HCT116 (cell line): ENCODE measurements at regions not wholly inside any gene's neighbourhood (a gene's known extent, or its start where the extent isn't known, plus 50 kb on each side); places are given as distances from the start of the nearest gene placed in this dataset.

Source experiments
- EGR1 ChIP-seq: IDR thresholded peaks from 2 replicates; pipeline ENCODE4 v1.6.1; 2012; ENCODE audit warnings: low read depth
- ELF1 ChIP-seq: IDR thresholded peaks from 2 replicates; pipeline ENCODE4 v1.6.1; 2012; ENCODE audit warnings: low read depth, borderline replicate concordance
- EZH2 ChIP-seq: fragments of 200-600 bp; sonication (generic); IDR thresholded peaks from 2 replicates; pipeline ENCODE4 v1.6.1; 2017; ENCODE audit warnings: antibody characterized with exemption, mixed run types
- POLR2A ChIP-seq: IDR thresholded peaks from 2 replicates; pipeline ENCODE4 v1.7.0; 2011; ENCODE audit warnings: borderline replicate concordance; ENCODE audit not compliant: insufficient read depth, insufficient read length; ENCODE audit errors: extremely low read depth
- POLR2AphosphoS5 ChIP-seq: IDR thresholded peaks from 2 replicates; pipeline ENCODE4 v1.6.1; 2011; ENCODE audit warnings: mild to moderate bottlenecking, low read depth, low read length, moderate library complexity
- RAD21 ChIP-seq: IDR thresholded peaks from 2 replicates; pipeline ENCODE4 v1.6.1; 2012; ENCODE audit warnings: low read depth, mild to moderate bottlenecking
- SIN3A ChIP-seq: IDR thresholded peaks from 2 replicates; pipeline ENCODE4 v1.6.1; 2012; ENCODE audit warnings: low read depth
- SP1 ChIP-seq: IDR thresholded peaks from 2 replicates; pipeline ENCODE4 v1.6.1; 2012; ENCODE audit warnings: low read depth
- TCF7L2 ChIP-seq: IDR thresholded peaks from 2 replicates; pipeline ENCODE4 v1.7.0; 2011; ENCODE audit warnings: borderline replicate concordance, inconsistent platforms; ENCODE audit not compliant: insufficient read depth, insufficient read length; ENCODE audit errors: extremely low read depth
- YY1 ChIP-seq: IDR thresholded peaks from 2 replicates; pipeline ENCODE4 v1.6.1; 2011; ENCODE audit warnings: low read length, low read depth, moderate library complexity, mild to moderate bottlenecking; ENCODE audit not compliant: insufficient replicate concordance; ENCODE audit errors: extremely low read depth
- ZNF274 ChIP-seq: fragments of 200-500 bp; sonication (Bioruptor generic); IDR thresholded peaks from 2 replicates; pipeline ENCODE4 v1.6.1; 2014; ENCODE audit warnings: mild to moderate bottlenecking, low read depth, low read length, inconsistent platforms
- TF ChIP-seq, protein P1 (sequence below), 3 experiments: fragments of 200-600 bp in 1 of 3; sonication (generic) in 1 of 3; IDR thresholded peaks in 2 of 3; conservative IDR thresholded peaks in 1 of 3; 2 replicates each; pipeline ENCODE4 v1.5.1; 2012 to 2017; ENCODE audit warnings: low read depth in 2 of 3, low read length in 2 of 3, antibody characterized with exemption in 1 of 3, borderline replicate concordance in 1 of 3, control low read depth in 1 of 3, mild to moderate bottlenecking in 1 of 3, mixed read lengths in 1 of 3, mixed run types in 1 of 3, moderate library complexity in 1 of 3; ENCODE audit not compliant: insufficient read depth in 1 of 3
- TF ChIP-seq, protein P2 (sequence below): IDR thresholded peaks from 2 replicates; pipeline ENCODE4 v1.6.1; 2012
- TF ChIP-seq, protein P3 (sequence below): IDR thresholded peaks from 2 replicates; pipeline ENCODE4 v1.6.1; 2012; ENCODE audit warnings: low read depth

DNA sequence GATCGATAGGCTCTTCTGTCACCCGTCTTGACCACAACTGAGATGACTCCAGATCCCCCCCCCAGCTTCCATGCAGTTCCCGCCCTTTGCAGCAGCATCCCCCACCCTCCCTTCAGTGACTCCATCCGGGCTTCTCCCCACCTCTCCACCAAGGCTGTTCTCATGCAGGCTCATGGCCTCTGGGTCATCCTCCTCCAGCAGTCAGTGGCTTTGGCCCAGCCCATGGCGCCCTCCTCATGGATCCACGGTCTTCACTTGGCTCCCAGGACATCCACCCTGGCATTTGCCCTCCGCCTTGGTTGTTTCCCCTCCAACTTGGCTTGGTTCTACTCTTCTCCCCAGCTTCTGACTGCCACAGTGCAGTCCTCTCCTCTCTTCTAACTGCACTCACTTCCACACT, 96.7 kb upstream of the RUFY1 start:
- no peak for TF ChIP-seq POLR2A
- TF ChIP-seq, protein P1, sequence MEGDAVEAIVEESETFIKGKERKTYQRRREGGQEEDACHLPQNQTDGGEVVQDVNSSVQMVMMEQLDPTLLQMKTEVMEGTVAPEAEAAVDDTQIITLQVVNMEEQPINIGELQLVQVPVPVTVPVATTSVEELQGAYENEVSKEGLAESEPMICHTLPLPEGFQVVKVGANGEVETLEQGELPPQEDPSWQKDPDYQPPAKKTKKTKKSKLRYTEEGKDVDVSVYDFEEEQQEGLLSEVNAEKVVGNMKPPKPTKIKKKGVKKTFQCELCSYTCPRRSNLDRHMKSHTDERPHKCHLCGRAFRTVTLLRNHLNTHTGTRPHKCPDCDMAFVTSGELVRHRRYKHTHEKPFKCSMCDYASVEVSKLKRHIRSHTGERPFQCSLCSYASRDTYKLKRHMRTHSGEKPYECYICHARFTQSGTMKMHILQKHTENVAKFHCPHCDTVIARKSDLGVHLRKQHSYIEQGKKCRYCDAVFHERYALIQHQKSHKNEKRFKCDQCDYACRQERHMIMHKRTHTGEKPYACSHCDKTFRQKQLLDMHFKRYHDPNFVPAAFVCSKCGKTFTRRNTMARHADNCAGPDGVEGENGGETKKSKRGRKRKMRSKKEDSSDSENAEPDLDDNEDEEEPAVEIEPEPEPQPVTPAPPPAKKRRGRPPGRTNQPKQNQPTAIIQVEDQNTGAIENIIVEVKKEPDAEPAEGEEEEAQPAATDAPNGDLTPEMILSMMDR (IDR thresholded peaks at IDR 0.05 in 2 of 3, conservative IDR thresholded peaks at IDR 0.05 in 1 of 3; ENCODE audit: borderline replicate concordance in 1 of 3, insufficient read depth in 1 of 3, low read depth in 2 of 3, low read length in 2 of 3) = no peak
- no peak for TF ChIP-seq POLR2AphosphoS5
- TF ChIP-seq RAD21 = no peak
- no peak for TF ChIP-seq SIN3A
- TF ChIP-seq ZNF274 = no peak
- no peak for TF ChIP-seq SP1
- TF ChIP-seq EGR1 = no peak
- TF ChIP-seq EZH2 = no peak
- TF ChIP-seq, protein P2, sequence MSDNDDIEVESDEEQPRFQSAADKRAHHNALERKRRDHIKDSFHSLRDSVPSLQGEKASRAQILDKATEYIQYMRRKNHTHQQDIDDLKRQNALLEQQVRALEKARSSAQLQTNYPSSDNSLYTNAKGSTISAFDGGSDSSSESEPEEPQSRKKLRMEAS = no peak
- TF ChIP-seq TCF7L2 = no peak
- TF ChIP-seq YY1 = no peak
- TF ChIP-seq, protein P3, sequence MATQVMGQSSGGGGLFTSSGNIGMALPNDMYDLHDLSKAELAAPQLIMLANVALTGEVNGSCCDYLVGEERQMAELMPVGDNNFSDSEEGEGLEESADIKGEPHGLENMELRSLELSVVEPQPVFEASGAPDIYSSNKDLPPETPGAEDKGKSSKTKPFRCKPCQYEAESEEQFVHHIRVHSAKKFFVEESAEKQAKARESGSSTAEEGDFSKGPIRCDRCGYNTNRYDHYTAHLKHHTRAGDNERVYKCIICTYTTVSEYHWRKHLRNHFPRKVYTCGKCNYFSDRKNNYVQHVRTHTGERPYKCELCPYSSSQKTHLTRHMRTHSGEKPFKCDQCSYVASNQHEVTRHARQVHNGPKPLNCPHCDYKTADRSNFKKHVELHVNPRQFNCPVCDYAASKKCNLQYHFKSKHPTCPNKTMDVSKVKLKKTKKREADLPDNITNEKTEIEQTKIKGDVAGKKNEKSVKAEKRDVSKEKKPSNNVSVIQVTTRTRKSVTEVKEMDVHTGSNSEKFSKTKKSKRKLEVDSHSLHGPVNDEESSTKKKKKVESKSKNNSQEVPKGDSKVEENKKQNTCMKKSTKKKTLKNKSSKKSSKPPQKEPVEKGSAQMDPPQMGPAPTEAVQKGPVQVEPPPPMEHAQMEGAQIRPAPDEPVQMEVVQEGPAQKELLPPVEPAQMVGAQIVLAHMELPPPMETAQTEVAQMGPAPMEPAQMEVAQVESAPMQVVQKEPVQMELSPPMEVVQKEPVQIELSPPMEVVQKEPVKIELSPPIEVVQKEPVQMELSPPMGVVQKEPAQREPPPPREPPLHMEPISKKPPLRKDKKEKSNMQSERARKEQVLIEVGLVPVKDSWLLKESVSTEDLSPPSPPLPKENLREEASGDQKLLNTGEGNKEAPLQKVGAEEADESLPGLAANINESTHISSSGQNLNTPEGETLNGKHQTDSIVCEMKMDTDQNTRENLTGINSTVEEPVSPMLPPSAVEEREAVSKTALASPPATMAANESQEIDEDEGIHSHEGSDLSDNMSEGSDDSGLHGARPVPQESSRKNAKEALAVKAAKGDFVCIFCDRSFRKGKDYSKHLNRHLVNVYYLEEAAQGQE = no peak
- TF ChIP-seq ELF1 = no peak
